GM18907 (cell line): ENCODE measurements at regions not wholly inside any gene's neighbourhood (a gene's known extent, or its start where the extent isn't known, plus 50 kb on each side); places are given as distances from the start of the nearest gene placed in this dataset.
"Not testable (repeated sequence)": the region's sequence is repeated elsewhere in the genome, so short reads cannot be mapped to it uniquely, and the experiment has no call there.

Experiments
- ATAC-seq: cut with Tn5 transposase; IDR thresholded peaks from one replicate; pipeline ENCODE4 v1.9.1; 2021; ENCODE audit warnings: mild to moderate bottlenecking, moderate library complexity; ENCODE audit not compliant: unreplicated experiment

DNA sequence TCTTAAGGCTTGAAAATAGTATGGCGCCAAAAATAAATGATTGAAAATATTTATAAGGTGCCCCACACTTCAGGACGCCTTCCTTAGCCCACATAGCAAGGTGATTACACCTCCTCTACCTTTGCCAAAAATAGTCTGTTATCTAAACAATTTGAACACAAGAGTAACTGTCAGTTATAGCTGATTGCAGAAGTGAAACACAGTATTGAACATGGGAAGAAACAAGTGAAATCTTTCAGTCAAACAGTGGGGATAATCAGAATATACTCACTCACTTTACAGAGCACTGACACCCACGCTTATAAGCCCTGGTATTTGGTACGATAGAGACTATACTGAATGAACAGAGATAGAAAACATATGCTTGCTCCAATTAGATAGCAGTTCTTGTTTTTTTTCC, 203.1 kb downstream of the RAB38 start:
- ATAC-seq: no peak

DNA sequence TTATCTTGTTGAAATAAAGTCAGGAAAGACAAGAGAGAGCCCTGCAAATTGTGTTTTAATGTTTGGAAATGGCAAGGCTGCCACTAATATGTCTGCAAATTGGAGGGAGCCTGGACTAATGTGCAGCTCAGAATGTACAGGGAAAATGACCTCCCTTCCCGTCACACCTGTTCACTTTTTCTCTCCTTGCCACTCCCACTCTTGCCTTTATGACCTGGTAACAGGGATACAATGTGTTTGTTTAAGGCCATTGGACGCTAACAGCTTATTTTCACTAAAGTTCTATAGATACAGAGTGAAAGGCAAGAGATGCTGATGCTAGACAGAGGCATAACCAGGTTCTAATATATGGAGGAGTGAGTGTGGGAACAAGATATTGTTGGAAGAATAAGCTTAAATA, 203.9 kb downstream of the RAB38 start:
- no peak for ATAC-seq

DNA sequence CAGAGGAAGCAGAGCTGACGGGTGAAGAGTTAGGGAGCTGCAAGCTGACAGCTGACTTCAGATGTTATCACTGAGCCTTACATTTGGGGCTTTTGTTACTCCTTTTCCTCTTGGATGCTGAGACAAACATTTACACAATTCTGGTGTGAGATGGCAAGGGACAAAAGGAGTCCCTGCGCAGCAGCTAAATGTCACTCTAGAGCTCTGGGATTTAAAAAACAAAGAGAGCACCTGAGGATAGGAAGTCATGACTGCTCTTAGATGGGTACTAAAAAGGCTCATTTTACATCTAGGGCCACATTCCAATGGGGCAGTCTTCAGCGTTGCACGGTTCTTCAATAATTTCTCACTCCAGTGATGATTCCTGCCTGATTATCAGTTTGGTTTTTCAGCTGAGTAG, 204.5 kb downstream of the RAB38 start:
- no peak for ATAC-seq

DNA sequence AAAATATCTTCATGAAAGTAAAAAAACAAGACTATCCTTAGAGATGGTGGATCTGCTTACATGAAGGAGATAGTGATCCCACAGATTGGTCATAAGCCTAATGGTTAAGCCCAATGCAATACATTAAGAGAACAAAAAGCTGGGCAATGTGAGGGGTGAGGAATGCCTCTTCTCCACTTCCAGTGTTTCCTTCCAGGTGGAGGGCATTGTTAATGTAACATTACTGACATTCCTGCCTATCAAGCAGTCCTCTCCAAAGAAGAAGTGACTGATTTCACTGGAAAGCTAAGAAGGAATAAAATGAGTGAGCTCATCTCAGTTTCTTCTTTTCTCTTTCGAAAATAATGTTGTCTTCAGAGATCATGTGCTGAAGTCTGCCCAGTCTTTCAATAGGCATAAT, 207.8 kb downstream of the RAB38 start:
- no peak for ATAC-seq

DNA sequence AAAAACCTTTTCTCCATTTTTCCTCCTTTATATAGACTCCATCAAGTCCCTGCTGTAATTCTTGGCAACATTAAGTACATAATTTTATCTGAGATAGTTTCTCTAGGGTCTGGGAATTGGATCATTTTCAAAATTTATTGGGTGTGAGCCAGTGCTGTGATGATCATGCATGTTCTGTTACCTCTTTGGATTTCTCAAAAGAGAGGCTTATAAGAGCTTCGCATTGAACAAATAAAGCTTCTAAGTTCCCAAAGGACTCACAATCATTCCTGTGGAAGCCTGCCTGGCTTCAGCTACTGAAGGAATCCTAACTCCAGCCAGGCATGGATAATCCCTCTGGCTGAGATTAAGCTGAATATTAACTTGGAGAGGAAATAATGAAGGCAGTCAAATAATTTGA, 208.5 kb downstream of the RAB38 start:
- ATAC-seq: no peak

DNA sequence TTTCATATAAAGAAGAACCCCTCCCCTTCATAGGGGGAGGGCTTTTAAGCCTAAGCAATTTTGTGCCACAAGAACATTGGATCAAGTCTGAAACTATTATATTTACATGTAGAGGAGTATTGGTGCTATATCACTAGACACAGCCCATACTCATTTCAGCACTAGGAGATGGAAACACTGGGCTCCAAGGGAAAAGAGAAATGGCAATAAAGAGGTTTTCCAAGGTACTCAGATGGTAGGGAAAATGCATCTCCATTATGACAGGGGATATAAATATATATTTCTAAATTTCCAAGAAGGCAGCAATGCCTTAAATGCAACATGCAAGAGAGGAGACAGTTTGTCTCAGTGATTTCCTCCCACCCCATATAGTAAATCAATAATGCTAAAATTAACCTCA, 209.0 kb downstream of the RAB38 start:
- no peak for ATAC-seq

DNA sequence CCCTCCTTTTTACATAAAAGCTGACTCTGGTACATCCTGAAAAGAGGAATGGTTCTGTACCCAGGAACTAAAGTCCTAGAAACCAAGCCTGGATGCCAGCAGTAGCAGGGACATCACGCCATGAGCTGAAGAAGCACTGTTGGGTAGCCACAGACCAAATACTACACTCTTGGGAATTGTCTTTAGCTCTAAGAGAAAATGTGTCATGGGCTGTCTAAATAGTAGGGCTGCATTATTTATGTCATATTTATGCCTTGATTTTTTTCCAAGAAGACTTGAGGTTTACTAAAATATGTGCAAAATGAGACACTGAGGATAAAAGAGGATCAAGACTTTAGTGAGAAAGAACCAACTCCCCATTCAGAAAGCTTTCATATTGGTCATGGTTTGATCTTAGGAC, 213.6 kb downstream of the RAB38 start:
- ATAC-seq: no peak

DNA sequence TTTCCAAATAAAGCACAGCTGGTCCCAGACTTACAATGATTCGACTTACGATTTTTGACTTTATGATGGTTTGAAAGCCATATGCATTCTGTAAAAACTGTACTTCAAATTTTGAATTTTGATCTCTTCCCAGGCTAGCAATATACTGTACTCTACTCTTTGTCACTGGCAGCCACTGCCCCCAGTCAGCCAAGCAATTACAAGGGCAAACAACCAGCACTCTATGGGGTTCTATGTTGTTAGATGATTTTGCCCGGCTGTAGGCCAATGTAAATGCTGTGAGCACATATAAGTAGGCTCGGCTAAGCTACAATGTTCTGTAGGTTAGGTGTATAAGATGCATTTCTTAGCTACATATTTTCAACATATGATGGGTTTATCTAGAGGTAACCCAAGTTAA, 217.3 kb downstream of the RAB38 start:
- ATAC-seq: no peak

DNA sequence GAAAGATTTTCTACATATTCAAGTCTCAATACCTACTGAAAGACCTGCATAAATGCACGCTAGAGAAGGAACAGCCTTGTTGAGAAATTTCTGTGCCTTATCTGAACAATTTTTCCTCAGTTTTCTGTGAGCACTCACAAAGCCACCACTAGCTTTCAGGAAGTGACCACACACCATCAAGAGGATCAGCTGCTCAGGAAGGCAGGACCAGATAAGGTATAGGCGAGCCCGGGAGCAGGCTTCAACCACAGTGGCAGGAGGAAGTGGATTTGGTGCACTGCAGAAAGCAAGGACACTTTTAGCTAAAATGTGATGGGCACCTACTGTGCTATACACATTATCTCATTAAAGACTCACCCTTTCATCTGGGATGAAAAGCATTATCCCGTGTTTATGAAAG, 220.8 kb downstream of the RAB38 start:
- no peak for ATAC-seq

DNA sequence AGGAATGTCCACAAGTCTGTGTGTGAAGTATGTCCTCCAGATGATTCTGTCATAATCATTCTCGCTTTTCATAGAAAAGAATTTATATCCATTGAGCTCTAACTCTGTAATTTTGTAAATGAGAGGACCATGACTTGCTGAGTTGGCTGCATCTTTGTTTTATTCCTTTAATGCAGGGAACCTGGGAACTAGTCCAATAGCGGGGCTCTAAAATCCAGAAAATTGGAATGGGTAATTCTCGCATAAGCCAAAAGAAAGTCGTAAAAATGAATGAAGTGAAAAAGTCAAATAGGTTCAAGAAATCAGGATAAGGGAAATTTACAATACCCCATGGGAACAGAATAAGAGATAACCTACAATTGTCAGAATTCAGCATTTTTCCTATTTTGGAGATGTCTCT, 232.5 kb downstream of the RAB38 start:
- ATAC-seq: no peak

DNA sequence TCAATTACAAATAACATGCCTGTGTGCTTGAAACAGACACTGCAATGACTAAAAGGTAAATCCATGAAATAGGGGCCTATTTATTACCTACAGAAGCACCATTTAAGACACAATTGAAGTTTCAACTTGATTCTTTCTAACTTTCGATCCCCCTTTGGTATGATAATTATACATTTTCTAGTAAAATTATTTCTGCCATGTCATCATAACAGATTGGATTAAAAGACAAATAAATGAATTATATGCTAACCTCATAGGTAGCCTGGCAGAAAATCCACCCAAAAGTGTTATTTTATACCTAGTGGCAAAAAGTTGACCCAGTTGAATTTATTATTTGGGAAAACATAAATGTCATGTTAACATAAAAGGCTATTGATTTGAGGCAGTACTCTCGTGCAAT, 241.1 kb downstream of the RAB38 start:
- ATAC-seq: no peak

DNA sequence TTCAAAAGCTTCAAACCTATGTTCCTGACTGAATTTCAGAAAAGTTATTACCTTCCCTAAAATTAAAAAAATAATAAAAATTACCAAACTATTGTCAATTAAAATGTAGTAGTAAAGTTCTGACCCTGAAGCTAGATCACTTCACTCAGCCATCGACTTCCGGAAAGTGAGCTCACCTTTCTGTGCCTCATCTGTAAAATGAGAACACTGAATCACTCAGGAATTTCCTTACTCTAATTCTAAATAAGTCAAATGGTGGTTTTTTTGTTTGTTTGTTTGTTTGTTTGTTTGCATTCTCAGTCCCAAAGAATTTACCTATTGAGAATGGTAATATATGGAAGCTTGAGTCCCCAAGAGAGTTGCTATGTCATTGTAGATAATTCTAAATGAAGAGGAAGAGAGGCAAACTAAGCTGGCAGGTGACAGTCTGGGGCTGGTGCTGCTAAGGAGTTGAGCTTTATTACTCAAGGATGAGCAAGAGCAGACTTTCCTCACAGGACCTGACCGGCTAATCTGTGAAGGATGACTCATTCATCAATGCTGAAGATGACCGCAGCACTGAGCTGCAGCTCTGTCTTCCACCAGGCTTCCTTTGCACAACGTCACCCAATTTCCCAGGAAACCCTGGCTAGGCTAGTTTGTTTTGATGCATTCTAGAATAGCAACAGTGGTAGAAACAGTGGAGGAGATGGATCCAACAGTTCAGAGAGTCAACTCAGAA, 248.8 kb downstream of the RAB38 start:
- no peak for ATAC-seq

DNA sequence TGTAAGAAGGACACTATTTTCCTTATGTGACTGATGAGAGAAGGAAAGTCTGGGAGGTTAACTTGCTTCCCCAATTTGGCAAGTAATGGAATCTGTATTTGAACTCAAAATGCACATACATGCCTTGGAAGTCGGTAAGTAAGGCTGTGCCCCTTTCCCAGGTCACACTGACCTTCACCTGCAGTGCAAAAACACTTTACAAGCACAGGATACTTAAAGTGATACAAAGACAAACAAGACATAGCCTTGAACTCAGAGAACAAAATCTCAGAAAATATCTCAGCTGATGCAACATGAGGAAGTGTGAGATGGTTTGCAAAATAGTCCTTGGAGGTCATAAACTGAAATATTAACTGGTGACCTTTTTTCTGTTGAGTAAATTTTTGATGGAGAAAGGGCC, 251.1 kb downstream of the RAB38 start:
- ATAC-seq: no peak

DNA sequence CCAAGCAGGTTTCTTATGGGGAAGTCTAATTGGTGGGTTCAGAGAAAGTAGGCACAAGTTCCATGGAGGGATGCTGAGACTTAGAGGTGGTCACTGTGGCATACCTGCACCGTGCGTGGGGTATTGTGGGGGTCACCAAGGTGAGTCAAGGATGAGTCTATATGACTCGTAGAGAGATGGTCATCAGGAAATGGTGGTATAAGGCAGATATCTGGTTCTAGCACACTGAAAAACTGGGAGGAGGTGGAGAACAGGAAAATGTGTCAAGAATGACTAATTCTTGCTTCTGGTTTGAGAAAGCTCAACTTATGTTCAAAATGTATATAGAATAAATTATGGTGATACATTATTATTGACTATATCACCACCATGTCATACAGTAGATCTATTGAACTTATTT, 258.1 kb downstream of the RAB38 start:
- no peak for ATAC-seq

DNA sequence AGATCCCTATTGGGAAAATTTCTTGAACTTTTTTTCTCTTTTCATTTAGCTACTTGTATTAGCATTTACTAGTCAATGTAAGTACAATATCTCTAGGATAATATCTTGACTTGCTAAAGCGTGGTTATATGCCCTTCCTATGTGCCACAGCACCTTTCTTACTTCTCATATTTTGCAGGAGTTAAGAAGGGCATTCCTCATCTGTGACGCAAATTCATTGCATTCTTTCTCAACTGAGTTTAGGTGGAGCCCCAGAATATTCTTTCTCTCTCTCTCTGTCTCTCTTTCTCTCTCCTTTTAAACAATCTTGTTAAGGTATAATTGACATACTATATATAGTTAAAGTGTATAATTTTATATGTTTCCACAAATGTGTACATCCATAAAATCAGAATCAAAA, 266.1 kb downstream of the RAB38 start:
- ATAC-seq: no peak

DNA sequence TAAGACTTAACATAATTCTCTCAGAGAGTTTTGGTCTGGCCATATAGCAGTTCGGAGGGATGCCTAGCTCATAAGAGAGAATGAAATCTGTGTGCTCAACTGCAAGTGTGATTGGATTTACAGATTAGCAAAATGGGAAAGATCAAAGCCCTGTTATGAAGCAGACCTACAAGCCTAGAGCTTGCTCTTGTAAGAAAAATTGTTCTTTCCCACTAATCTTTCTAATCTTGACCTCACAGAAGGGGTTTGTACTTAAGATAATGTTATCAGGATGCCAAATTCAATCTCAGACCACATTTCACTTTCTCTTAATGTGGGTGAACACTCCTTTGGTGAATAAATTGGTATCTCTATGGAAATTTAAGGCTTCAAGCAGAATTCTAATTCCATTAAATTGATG, 267.2 kb downstream of the RAB38 start:
- no peak for ATAC-seq

DNA sequence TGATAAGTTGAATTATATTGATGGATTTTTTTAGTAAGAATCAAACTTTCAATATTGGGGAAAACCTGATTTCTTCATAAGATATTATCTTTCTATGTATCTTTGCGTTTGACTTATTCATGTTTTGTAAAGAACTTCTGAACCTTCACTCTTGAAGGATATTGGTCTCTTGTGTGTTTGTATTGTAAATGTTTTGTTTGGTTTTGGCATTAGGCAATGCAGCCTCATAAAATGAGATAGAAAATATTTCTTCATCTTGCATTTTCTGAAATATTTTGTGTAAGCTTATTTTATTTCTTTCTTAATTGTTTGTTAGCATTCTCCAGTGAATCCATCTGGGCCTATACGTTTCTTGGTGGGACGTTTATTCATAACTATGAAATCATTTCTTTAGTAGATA, 271.9 kb downstream of the RAB38 start:
- no peak for ATAC-seq

DNA sequence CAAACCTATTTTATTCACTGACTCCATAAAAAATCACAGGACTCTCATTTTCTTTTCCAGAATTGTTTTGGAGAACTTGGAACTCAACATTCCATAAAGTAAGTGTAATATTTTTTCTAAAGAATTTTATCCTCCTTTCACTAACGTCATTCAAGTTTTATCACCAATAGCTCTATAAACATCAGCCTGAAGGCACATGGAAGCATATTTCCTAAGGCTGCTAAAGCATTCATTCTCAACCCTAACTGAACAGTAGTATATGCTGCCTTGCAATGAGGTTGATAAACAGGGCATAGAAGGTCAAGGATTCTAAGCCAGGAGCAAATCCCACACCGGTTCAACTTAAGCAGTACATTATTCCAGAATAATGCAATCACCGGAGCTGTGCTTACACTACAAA, 273.9 kb downstream of the RAB38 start:
- no peak for ATAC-seq

DNA sequence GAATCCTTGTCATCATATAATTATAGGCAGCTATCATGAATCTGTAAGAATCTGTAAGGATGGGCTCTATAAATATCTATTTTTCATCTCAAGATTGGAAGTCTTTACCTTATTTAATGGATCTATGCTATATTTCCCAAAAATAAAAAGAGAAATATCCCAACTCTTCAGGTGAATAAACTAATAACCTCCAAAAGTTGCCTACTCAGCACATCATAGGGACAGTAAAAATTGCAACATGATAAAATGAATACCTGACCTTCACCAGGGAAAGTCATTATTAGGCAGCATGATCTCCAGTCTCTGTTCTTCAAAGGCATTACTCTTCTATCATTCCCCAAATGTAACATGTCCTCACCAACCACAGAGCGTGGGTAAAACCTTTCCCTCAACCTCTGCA, 277.3 kb downstream of the RAB38 start:
- no peak for ATAC-seq

DNA sequence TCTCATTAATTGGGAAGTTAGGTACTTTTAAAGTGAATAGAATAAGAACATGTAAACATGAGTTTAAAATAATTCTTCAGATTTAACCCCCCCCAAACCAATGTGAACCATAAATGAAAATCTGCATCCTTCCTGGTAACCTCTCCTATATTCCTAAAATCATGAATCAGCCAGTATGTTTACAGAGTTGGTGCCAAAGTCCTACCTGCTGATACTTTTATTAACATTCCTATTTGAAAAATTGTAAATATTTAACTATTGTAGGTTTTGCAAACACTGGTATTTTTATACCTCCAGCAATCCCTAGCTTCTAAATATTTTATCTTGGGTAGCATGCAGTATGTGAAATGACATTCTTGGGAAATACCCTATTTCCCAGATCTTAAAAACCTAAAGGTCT, 278.2 kb downstream of the RAB38 start:
- no peak for ATAC-seq

DNA sequence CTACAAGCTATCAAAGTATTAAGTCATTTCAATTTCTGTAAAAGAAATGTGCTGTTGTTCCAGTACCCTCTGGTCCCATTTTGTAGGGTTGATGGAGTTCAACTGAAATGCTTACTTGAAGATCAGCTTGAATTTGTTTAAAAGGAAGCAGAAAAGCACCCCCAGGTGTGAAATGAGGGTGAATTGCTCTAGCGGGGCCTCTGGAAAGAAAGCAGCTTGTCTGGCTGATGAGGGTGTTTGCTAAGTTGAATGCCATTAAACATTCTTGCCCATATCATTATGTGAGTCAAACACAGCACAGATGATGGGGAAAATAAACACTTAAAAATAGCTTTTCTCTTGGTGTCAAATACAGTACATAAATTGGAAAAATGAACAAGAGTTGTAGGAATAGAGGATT, 280.3 kb downstream of the RAB38 start:
- no peak for ATAC-seq

DNA sequence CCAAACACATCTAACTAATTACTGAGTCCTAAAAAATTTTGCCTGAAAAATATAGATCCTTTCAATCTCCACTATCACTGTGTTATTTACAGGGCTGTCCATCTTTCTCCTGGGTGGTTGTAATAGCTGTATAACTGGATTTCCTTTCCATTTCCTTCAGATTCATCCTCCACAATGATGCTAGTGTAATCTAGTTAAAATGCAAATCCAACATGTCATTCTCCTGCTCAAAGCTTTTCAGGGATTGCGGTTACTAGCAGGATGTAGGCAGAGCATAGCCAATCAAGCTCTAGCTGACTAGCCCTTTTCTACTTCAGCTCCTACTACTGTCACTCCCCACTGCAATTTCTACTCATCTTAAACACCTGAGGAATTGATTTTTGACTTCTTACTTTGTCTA, 283.0 kb downstream of the RAB38 start:
- no peak for ATAC-seq

DNA sequence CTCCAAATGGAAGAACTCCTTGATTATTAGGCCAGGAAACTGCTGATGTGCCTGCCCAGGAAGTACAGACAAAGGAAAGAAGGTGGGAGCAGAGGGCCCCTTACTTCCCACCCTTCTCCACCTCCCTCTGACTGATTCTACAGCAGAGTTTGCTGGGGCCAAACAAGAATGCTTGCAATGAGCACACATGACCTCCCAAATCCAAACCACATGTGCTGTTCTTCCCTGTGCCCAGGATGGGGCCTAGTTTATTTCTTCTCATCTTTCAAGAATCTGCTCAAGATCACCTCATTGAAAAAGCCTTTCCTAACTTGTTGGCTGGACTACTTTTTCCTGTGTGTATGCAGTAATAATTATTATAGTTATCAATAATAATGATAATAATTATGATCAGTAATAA, 286.1 kb downstream of the RAB38 start:
- ATAC-seq: no peak

DNA sequence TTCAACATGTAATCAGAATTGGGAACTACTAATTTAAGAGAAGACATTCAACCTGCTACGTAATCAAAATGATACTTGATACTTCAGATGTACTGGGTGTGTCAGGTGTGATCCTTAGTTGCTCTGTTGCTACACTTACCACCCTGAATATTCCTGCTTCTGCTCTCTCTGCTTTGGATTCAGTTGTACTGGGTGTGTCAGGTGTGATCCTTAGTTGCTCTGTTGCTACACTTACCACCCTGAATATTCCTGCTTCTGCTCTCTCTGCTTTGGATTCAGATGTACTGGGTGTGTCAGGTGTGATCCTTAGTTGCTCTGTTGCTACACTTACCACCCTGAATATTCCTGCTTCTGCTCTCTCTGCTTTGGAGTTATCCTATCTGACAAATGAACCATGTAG, 290.2 kb downstream of the RAB38 start:
- not testable (repeated sequence) for ATAC-seq
